ENCODE measurements at regions not wholly inside any gene's neighbourhood (a gene's known extent, or its start where the extent isn't known, plus 50 kb on each side); places are given as distances from the start of the nearest gene placed in this dataset.

GRCh38 chr17:15177343-15177742 is 87.8 kb downstream of the PMP22 start:
- no peak for DNase-seq
- in situ Hi-C loops (cut with MboI; ENCODE audit: low pct_unique_long_range_greater_than_20kb, low sequenced_read_pairs), result no loop called here

- in situ Hi-C loops (cut with MboI; ENCODE audit: low pct_unique_long_range_greater_than_20kb, low sequenced_read_pairs), result no loop called here
- no peak for DNase-seq
Measured at GRCh38 chr17:15175356-15175755, 89.8 kb downstream of the PMP22 start.

GRCh38 chr17:15171167-15172047 is 93.7 kb downstream of the PMP22 start:
- peak; percentile 66 for DNase-seq
- in situ Hi-C loops (cut with MboI; ENCODE audit: low pct_unique_long_range_greater_than_20kb, low sequenced_read_pairs), result no loop called here

GRCh38 chr17:15169676-15170075 is 95.5 kb downstream of the PMP22 start:
- no peak for DNase-seq
- in situ Hi-C loops (cut with MboI; ENCODE audit: low pct_unique_long_range_greater_than_20kb, low sequenced_read_pairs), result no loop called here

GRCh38 chr17:15168379-15168778 is 96.7 kb downstream of the PMP22 start:
- in situ Hi-C loops (cut with MboI; ENCODE audit: low pct_unique_long_range_greater_than_20kb, low sequenced_read_pairs), result no loop called here
- DNase-seq, result no peak

GRCh38 chr17:15161395-15161794 is 103.7 kb downstream of the PMP22 start:
- in situ Hi-C loops (cut with MboI; ENCODE audit: low pct_unique_long_range_greater_than_20kb, low sequenced_read_pairs), result no loop called here
- DNase-seq, result no peak

GRCh38 chr17:15157051-15157450 is 108.1 kb downstream of the PMP22 start:
- in situ Hi-C loops (cut with MboI; ENCODE audit: low pct_unique_long_range_greater_than_20kb, low sequenced_read_pairs), result no loop called here
- peak; percentile 50 for DNase-seq

GRCh38 chr17:15154618-15155017 is 110.5 kb downstream of the PMP22 start:
- no peak for DNase-seq
- in situ Hi-C loops (cut with MboI; ENCODE audit: low pct_unique_long_range_greater_than_20kb, low sequenced_read_pairs), result no loop called here

GRCh38 chr17:15145621-15146020 is 119.5 kb downstream of the PMP22 start:
- in situ Hi-C loops (cut with MboI; ENCODE audit: low pct_unique_long_range_greater_than_20kb, low sequenced_read_pairs), result no loop called here
- DNase-seq, result no peak

- in situ Hi-C loops (cut with MboI; ENCODE audit: low pct_unique_long_range_greater_than_20kb, low sequenced_read_pairs), result no loop called here
- no peak for DNase-seq
Measured at GRCh38 chr17:15143524-15143923, 121.6 kb downstream of the PMP22 start.

- in situ Hi-C loops (cut with MboI; ENCODE audit: low pct_unique_long_range_greater_than_20kb, low sequenced_read_pairs), result no loop called here
Measured at GRCh38 chr17:15134363-15134762, 130.8 kb downstream of the PMP22 start.

GRCh38 chr17:15133826-15134225 is 131.3 kb downstream of the PMP22 start:
- in situ Hi-C loops (cut with MboI; ENCODE audit: low pct_unique_long_range_greater_than_20kb, low sequenced_read_pairs), result no loop called here

More at GRCh38 chr17:15134363-15134762, 130.8 kb downstream of the PMP22 start:
- no peak for DNase-seq

GRCh38 chr17:15133143-15133542 is 132.0 kb downstream of the PMP22 start:
- in situ Hi-C loops (cut with MboI; ENCODE audit: low pct_unique_long_range_greater_than_20kb, low sequenced_read_pairs), result no loop called here
- DNase-seq, result no peak

More at GRCh38 chr17:15133826-15134225, 131.3 kb downstream of the PMP22 start:
- no peak for DNase-seq

GRCh38 chr17:15130426-15130825 is 134.7 kb downstream of the PMP22 start:
- no peak for DNase-seq
- in situ Hi-C loops (cut with MboI; ENCODE audit: low pct_unique_long_range_greater_than_20kb, low sequenced_read_pairs), result no loop called here

- in situ Hi-C loops (cut with MboI; ENCODE audit: low pct_unique_long_range_greater_than_20kb, low sequenced_read_pairs), result no loop called here
- DNase-seq, result no peak
Measured at GRCh38 chr17:15129986-15130385, 135.1 kb downstream of the PMP22 start.

- no peak for DNase-seq
- in situ Hi-C loops (cut with MboI; ENCODE audit: low pct_unique_long_range_greater_than_20kb, low sequenced_read_pairs), result no loop called here
Measured at GRCh38 chr17:15124746-15125145, 140.4 kb downstream of the PMP22 start.

- peak; percentile 4 for DNase-seq
- in situ Hi-C loops (cut with MboI; ENCODE audit: low pct_unique_long_range_greater_than_20kb, low sequenced_read_pairs), result no loop called here
Measured at GRCh38 chr17:15124264-15124595, 140.9 kb downstream of the PMP22 start.

GRCh38 chr17:15123593-15124263 is 141.4 kb downstream of the PMP22 start:
- in situ Hi-C loops (cut with MboI; ENCODE audit: low pct_unique_long_range_greater_than_20kb, low sequenced_read_pairs), result no loop called here
- no peak for DNase-seq

GRCh38 chr17:15122857-15123256 is 142.3 kb downstream of the PMP22 start:
- in situ Hi-C loops (cut with MboI; ENCODE audit: low pct_unique_long_range_greater_than_20kb, low sequenced_read_pairs), result no loop called here

GRCh38 chr17:15121426-15121825 is 143.7 kb downstream of the PMP22 start:
- DNase-seq, result no peak
- in situ Hi-C loops (cut with MboI; ENCODE audit: low pct_unique_long_range_greater_than_20kb, low sequenced_read_pairs), result no loop called here

More at GRCh38 chr17:15122857-15123256, 142.3 kb downstream of the PMP22 start:
- no peak for DNase-seq

Data from KBM-7 (cell line).